ENCODE measurements at regions not wholly inside any gene's neighbourhood (a gene's known extent, or its start where the extent isn't known, plus 50 kb on each side); places are given as distances from the start of the nearest gene placed in this dataset.
A peak's percentile ranks its signal among the peaks of the same experiment; 100 is the strongest.

DNA sequence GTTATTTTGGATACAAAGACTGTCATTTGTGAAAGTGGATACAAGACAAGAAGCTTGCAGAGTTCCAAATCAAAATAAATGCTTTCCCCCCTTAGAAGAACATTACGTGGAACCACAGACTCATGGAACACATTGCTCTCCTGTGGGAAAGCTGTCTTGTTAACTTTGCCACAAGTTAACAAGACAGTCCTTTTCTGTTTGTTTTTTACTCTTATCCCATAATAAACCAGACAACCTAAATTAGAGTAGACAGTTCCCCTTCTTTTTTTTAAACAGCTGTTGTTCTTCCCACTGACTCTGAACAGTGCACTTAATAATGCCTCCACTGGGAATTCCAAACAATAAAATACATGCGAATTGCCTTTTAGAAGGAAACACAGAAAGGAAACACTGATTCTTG lies 255.3 kb upstream of the UBE2E2 start:
- TF ChIP-seq, protein P1, sequence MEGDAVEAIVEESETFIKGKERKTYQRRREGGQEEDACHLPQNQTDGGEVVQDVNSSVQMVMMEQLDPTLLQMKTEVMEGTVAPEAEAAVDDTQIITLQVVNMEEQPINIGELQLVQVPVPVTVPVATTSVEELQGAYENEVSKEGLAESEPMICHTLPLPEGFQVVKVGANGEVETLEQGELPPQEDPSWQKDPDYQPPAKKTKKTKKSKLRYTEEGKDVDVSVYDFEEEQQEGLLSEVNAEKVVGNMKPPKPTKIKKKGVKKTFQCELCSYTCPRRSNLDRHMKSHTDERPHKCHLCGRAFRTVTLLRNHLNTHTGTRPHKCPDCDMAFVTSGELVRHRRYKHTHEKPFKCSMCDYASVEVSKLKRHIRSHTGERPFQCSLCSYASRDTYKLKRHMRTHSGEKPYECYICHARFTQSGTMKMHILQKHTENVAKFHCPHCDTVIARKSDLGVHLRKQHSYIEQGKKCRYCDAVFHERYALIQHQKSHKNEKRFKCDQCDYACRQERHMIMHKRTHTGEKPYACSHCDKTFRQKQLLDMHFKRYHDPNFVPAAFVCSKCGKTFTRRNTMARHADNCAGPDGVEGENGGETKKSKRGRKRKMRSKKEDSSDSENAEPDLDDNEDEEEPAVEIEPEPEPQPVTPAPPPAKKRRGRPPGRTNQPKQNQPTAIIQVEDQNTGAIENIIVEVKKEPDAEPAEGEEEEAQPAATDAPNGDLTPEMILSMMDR (conservative IDR thresholded peaks at IDR 0.05; ENCODE audit: low read depth, low read length) = no peak
- no peak overlapping the region for H3K4me3 ChIP-seq (ENCODE audit: low read length)
- no peak for DNase-seq (ENCODE audit: low read depth)

DNA sequence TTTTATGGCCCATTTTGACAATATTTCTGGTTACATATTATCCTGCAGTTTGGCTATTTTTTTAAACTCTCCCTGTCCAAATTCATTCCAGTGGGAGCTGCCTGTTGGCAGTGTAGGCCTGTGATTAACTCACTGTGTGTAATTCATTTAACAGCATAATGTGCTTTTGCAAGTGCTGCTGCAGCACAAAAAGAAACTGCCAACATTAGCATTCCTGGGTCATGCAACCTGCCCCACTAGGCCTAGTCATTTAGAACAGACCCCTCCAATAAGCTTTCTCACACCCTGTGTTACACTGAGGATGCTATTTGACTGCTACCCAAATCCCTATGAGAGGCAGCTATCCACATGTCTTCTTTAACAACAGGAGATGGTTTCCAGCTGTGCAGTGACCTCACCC lies 251.2 kb upstream of the UBE2E2 start:
- no peak for DNase-seq (ENCODE audit: low read depth)

DNA sequence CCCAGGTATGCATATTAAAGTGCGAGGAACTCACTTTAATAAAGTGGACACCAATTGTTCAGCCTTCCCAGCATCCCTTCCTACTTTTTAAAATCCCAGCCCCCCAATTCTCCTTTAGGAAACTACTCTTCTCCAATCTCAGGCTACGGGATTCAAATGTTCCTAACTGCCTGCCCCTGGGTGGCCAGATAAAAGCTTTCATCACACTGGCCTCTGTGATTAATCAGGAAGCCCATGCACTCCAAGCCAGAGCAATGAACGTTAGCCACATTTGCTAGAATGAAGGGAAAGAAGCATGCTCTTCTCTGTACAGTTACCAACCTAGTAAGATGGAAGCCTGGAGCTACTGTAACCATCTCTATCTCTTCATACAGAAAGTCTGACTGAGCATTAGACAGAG lies 250.3 kb upstream of the UBE2E2 start:
- no peak for DNase-seq (ENCODE audit: low read depth)
- TF ChIP-seq, protein P1 (conservative IDR thresholded peaks at IDR 0.05; ENCODE audit: low read depth, low read length) = no peak
- no peak overlapping the region for H3K4me3 ChIP-seq (ENCODE audit: low read length)

More for the DNA sequence above, 251.2 kb upstream of the UBE2E2 start:
- TF ChIP-seq, protein P1 (conservative IDR thresholded peaks at IDR 0.05; ENCODE audit: low read depth, low read length) = no peak
- H3K4me3 ChIP-seq (ENCODE audit: low read length) = no peak overlapping the region

DNA sequence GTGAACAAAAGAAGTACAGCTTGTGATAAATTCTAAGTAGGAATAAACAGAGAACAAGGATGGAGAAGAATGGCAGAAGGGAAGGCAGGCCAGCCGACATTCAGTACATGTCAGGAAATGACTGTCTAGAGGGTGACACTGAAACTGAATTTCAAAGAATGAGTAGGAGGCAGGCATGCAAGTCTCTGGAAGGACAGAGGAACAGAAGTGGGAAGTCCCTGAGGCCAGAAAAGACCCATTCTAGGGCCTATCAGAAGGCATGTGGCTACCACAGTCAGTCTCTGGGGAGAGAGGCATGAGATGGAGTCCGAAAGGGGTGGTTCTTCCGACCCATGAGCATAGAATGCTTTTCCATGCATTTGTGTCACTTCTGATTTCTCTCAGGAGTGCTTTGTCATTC lies 243.5 kb upstream of the UBE2E2 start:
- TF ChIP-seq, protein P1 (conservative IDR thresholded peaks at IDR 0.05; ENCODE audit: low read depth, low read length) = no peak
- DNase-seq (ENCODE audit: low read depth) = no peak
- no peak overlapping the region for H3K4me3 ChIP-seq (ENCODE audit: low read length)

DNA sequence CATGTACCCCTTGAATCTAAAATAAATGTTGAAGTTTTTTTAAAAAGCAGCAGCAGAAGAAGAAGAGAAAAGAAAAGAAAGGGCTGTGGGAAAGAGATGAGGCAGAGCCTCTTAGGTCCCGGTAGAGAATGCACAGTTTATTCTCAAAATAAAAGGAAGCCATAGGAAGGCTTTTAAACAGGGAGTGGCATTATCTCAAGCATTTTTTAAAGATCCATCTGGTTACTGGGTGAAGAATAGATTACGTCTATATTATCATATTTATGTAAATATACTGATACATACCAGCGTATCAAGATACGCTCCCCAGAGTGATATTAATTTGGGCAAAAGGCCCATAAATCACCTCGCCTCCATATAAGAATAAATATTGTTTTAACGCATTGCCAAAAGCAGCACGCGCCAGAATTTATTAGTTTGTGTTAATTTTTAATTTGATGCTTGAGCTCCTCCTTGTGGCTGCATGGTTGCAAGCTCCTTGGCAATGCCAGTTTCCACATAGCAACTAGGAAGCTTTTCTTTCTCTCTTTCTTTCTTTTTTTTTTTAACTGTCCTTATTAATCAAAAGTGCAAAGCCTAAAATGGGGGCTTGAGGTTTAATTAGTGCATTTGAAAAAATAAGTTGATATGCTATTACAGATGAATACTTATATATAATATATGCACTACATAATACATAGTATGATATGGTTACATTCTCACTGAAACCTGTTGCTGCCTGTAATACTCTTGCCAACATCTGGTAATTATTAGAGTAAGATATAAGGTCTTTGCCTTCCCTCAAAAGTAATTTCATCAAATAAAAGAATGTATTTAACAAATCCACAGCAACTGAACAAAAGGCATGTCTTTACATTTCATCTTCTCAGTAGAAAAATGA lies 242.8 kb upstream of the UBE2E2 start:
- H3K4me3 ChIP-seq (ENCODE audit: low read length) = no peak overlapping the region
- no peak for DNase-seq (ENCODE audit: low read depth)
- TF ChIP-seq, protein P1 (conservative IDR thresholded peaks at IDR 0.05; ENCODE audit: low read depth, low read length) = peak; percentile 88

DNA sequence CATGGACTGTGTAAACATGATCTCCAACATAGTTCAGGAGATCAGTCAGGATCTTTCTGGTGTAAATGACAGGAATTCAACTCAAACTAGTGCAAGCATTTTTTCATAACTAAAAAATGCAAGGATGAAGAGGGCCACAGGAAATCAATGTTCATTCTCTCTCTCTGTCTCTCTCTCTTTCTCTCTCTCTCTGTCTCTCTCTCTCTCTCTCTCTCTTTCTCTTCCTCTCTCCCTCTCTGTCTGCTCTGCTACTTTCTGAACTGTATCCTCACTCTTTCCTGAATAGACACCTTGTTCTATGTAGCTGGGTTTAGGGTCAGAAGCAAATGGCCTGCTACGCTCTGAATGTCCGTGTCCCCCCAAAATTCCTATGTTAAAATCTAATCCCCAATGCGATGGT lies 240.9 kb upstream of the UBE2E2 start:
- no peak for DNase-seq (ENCODE audit: low read depth)
- H3K4me3 ChIP-seq (ENCODE audit: low read length) = no peak overlapping the region
- TF ChIP-seq, protein P1 (conservative IDR thresholded peaks at IDR 0.05; ENCODE audit: low read depth, low read length) = no peak

DNA sequence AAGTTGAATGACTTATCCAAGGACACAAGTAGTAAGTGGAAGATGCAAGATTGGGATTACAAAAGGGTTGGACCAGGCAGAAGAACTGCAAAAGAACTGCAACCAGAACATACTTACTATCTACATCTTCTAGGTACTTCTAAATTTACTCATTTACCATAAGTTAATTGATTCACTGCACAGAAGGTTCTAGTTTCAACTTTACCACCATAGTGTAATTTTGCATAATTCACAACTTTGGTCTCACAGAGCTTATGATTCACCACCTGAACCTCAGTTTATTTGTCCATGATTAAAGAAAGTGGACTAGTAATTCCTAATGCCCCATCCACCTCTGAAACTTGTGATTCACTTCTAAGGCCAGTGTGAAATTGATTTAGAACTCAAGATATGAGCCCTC lies 236.8 kb upstream of the UBE2E2 start:
- TF ChIP-seq, protein P1 (conservative IDR thresholded peaks at IDR 0.05; ENCODE audit: low read depth, low read length) = no peak

More for the DNA sequence above, 236.8 kb upstream of the UBE2E2 start:
- H3K4me3 ChIP-seq (ENCODE audit: low read length) = no peak overlapping the region
- DNase-seq (ENCODE audit: low read depth) = no peak
